GM21786 (cell line): ENCODE measurements at regions not wholly inside any gene's neighbourhood (a gene's known extent, or its start where the extent isn't known, plus 50 kb on each side); places are given as distances from the start of the nearest gene placed in this dataset.

Experiments used
- ATAC-seq: cut with Tn5 transposase; IDR thresholded peaks from one replicate; pipeline ENCODE4 v1.9.1; 2021; ENCODE audit not compliant: unreplicated experiment

- ATAC-seq, result no peak
Observed at GRCh38 chr9:107919263-107919662, 429.7 kb upstream of the KLF4 start.

GRCh38 chr9:107918749-107919148 is 429.2 kb upstream of the KLF4 start:
- ATAC-seq, result no peak

- no peak for ATAC-seq
Observed at GRCh38 chr9:107914151-107914550, 424.6 kb upstream of the KLF4 start.

GRCh38 chr9:107907715-107908114 is 418.1 kb upstream of the KLF4 start:
- no peak for ATAC-seq

- no peak for ATAC-seq
Observed at GRCh38 chr9:107907255-107907654, 417.7 kb upstream of the KLF4 start.

GRCh38 chr9:107906074-107906473 is 416.5 kb upstream of the KLF4 start:
- no peak for ATAC-seq

- ATAC-seq, result no peak
Observed at GRCh38 chr9:107905308-107906020, 415.9 kb upstream of the KLF4 start.

GRCh38 chr9:107899961-107900330 is 410.4 kb upstream of the KLF4 start:
- ATAC-seq, result no peak

GRCh38 chr9:107898761-107899160 is 409.2 kb upstream of the KLF4 start:
- ATAC-seq, result no peak

- ATAC-seq, result no peak
Observed at GRCh38 chr9:107896544-107896943, 407.0 kb upstream of the KLF4 start.

- ATAC-seq, result no peak
Observed at GRCh38 chr9:107895501-107896001, 406.0 kb upstream of the KLF4 start.

- no peak for ATAC-seq
Observed at GRCh38 chr9:107894572-107895261, 405.1 kb upstream of the KLF4 start.

GRCh38 chr9:107890921-107891465 is 401.4 kb upstream of the KLF4 start:
- ATAC-seq, result no peak

- ATAC-seq, result no peak
Observed at GRCh38 chr9:107888773-107889227, 399.2 kb upstream of the KLF4 start.

- no peak for ATAC-seq
Observed at GRCh38 chr9:107886826-107887225, 397.3 kb upstream of the KLF4 start.

- ATAC-seq, result peak; percentile 98
Observed at GRCh38 chr9:107883496-107884124, 394.0 kb upstream of the KLF4 start.

GRCh38 chr9:107881626-107882300 is 392.2 kb upstream of the KLF4 start:
- no peak for ATAC-seq

- ATAC-seq, result no peak
Observed at GRCh38 chr9:107878462-107878861, 388.9 kb upstream of the KLF4 start.

- ATAC-seq, result peak; percentile 36
Observed at GRCh38 chr9:107875571-107875980, 386.0 kb upstream of the KLF4 start.

GRCh38 chr9:107874591-107875369 is 385.2 kb upstream of the KLF4 start:
- ATAC-seq, result peak; percentile 85
